AG04449 (cell line): ENCODE measurements at regions not wholly inside any gene's neighbourhood (a gene's known extent, or its start where the extent isn't known, plus 50 kb on each side); places are given as distances from the start of the nearest gene placed in this dataset.
A peak's percentile ranks its signal among the peaks of the same experiment; 100 is the strongest.

ENCODE experiments used
- CTCF ChIA-PET: fragments of 350-600 bp; formaldehyde crosslinking; extraction: SDS; loops from one replicate; lab custom pipeline; 2021; ENCODE audit warnings: antibody characterized with exemption; lab: Yijun Ruan, JAX
- POLR2A ChIA-PET: fragments of 400-600, 350-600 bp; formaldehyde crosslinking; extraction: SDS; loops from one replicate; lab custom pipeline; 2020; ENCODE audit warnings: antibody characterized with exemption, inconsistent platforms; lab: Yijun Ruan, JAX
- DNase-seq: peaks from one replicate; pipeline ENCODE4 v3.0.0-alpha.2; 2010; ENCODE audit warnings: low read depth, low spot score
- H3K4me3 ChIP-seq: 2 replicates; pipeline ENCODE4 v1.5.1; 2011; ENCODE audit warnings: low read depth, mild to moderate bottlenecking, control low read depth, low read length
- CTCF ChIP-seq: IDR thresholded peaks from one replicate; pipeline ENCODE4 v1.5.1; 2011; ENCODE audit warnings: mild to moderate bottlenecking, moderate library complexity, low read length, control low read depth, inconsistent platforms; ENCODE audit not compliant: insufficient read depth; ENCODE audit errors: missing control alignments

DNA sequence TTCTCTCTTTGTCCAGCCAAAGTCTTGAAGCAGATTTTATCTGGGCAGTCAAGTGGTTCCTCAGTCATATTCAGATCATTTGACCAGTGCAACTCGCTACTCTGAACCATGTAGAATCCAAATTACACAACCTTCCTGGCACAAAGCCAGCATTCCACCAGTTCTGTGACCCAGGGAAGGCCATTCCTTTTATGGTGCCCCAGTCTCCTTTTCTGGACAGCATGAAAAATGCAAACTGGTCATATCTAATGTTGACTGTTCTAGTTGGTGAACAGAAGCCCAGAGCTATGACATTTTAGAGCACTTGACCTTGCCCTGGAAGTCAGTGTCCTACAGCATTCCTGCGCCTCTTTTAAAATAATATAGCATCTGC lies 364.6 kb downstream of the BRINP1 start:
- peak; percentile 29 for DNase-seq
- POLR2A ChIA-PET = interaction anchor here (0.8 kb wide), 1 partner anchor 16 kb away, joined by 3 read pairs; no protein-coding TSS in a partner anchor
- no peak overlapping the region for H3K4me3 ChIP-seq
- CTCF ChIA-PET = interaction anchor here (1.2 kb wide), 1 partner anchor 9 kb away, joined by 4 read pairs; no protein-coding TSS in a partner anchor
- TF ChIP-seq CTCF = no peak

- no peak overlapping the region for H3K4me3 ChIP-seq
- ChIA-PET CTCF (interaction anchor here (1.2 kb wide), 1 partner anchor 8 kb away, joined by 4 read pairs; no protein-coding TSS in a partner anchor), POLR2A (no interaction called here)
- no peak for DNase-seq
- no peak for TF ChIP-seq CTCF
These were observed 364.1 kb downstream of the BRINP1 start for GRCh38 chr9:119005162-119005561.

DNA sequence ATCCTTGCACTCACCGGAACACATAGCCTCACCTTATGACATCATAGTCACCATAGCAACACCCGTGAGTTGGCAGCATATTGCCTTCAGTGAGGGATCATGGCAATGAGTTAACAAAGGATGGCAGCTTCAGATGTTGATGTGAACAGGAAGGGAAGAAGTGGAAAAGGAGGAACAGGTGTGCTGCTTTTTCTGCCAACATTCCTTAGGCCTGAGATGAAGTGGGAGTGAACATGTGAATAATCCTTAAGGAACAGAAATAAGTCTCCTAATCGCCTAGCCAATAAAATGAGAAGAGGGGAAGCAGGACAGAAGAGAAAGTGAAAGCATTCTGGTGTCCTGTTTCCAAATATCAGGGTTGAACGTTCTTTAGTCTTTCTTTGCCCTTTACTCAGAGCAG lies 360.0 kb downstream of the BRINP1 start:
- DNase-seq = no peak
- POLR2A ChIA-PET = no interaction called here
- CTCF ChIA-PET = no interaction called here
- no peak overlapping the region; the same call in 1 of the 2 replicates for H3K4me3 ChIP-seq
- TF ChIP-seq CTCF = no peak

DNA sequence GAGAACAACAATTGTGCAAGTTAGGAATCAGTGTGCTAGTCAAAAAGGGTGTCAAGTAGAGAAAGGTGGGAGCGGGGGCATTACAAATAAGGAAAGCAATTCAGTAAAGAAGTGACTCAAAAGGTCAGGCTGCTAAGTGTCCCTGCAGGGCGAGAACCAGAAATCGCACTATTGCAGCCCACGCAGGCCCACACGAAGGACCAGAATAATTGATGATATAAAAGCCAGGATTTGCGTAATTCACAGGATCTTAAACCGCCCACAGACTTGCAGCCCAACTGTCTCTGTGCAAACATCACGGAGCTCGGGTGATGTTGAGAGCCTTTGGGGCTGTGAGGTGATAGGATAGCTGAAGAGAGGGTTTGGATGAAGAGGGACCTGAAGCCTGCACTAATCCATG lies 349.0 kb downstream of the BRINP1 start:
- CTCF ChIA-PET = interaction anchor here (1.0 kb wide), 1 partner anchor 9 kb away, joined by 3 read pairs; no protein-coding TSS in a partner anchor
- DNase-seq = no peak
- no peak for TF ChIP-seq CTCF
- POLR2A ChIA-PET = interaction anchor here (0.8 kb wide), 1 partner anchor 16 kb away, joined by 3 read pairs; no protein-coding TSS in a partner anchor
- H3K4me3 ChIP-seq = no peak overlapping the region

DNA sequence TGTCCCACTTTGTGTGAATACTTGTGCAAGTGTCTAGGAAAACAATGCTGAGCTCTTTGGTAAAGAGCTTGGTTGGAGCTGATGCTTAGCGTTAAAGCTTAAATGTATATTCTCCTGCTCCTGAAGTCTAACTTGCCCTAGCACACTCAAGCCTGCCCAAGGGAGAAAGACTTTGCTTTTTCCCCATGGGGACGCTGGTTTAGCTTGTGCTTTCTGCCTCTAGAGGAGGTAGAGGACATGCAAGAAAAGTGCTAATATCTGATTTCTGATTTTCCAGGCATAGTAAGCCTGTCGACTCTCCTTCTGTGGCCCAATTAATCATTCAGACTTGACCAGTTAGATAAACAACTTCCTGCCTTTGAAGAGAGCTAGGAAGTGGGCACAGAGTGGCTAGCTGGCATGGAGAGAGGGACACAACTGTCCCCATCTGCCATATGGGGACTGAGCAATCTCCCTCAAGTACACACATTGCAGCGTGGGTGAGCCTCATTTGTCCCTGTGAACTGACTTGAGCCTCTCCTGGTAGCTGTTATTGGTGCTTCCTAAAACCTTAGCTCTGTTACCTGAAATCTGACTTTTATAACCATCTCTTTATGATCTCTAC lies 348.4 kb downstream of the BRINP1 start:
- no peak for DNase-seq
- no peak for TF ChIP-seq CTCF
- H3K4me3 ChIP-seq = no peak overlapping the region
- ChIA-PET POLR2A (interaction anchor here (0.8 kb wide), 1 partner anchor 17 kb away, joined by 3 read pairs; no protein-coding TSS in a partner anchor), CTCF (interaction anchor here (1.0 kb wide), 1 partner anchor 10 kb away, joined by 3 read pairs; no protein-coding TSS in a partner anchor)

DNA sequence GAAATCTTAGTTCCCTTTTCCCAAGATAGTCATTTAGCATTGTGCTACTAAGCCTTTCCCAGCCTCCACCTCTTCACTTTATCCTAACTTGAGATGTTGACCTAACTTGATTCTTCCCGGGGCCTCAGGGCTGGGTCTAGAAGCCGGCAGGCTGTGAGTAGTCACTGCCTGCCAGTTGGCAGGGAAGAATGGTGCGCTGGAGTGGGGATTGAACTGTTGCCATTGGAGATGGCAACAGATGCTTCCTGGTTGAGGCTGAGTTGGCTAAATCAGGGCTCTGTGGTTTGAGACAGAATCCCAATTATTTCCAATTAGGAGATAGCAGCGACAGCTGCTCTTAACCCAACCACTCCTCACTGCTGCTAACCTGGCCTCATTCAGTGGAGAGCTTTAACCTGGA lies 343.1 kb downstream of the BRINP1 start:
- POLR2A ChIA-PET = no interaction called here
- DNase-seq = no peak
- CTCF ChIA-PET = no interaction called here
- no peak for TF ChIP-seq CTCF
- no peak overlapping the region for H3K4me3 ChIP-seq
